ENCODE measurements at regions not wholly inside any gene's neighbourhood (a gene's known extent, or its start where the extent isn't known, plus 50 kb on each side); places are given as distances from the start of the nearest gene placed in this dataset.
"Not testable (repeated sequence)": the region's sequence is repeated elsewhere in the genome, so short reads cannot be mapped to it uniquely, and the experiment has no call there.

- no peak for DNase-seq
These were observed 421.5 kb upstream of the MEIS1 start for GRCh38 chr2:66013456-66013855.

DNA sequence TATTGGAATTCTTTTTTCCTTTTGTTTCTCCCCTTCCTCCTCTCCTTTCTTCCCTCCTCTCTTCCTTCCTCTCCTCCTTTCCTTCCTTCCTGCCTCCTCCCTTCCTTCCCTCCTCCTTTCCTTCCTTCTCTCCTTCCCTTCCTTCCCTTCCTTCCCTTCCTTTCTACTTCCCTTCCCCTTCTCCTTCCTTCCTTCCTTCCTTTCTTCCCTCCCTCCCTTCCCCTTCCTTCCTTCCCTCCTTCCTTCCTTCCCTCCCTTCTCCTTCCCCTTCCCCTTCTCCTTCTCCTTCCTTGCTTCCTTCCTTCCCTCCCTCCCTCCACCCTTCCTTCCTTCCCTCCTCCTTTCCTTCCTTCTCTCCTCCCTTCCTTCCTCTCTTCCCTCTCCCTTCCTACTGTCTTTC is 431.0 kb upstream of the MEIS1 start:
- DNase-seq: no peak

- DNase-seq: no peak
These were observed 433.4 kb upstream of the MEIS1 start for GRCh38 chr2:66001538-66001937.

DNA sequence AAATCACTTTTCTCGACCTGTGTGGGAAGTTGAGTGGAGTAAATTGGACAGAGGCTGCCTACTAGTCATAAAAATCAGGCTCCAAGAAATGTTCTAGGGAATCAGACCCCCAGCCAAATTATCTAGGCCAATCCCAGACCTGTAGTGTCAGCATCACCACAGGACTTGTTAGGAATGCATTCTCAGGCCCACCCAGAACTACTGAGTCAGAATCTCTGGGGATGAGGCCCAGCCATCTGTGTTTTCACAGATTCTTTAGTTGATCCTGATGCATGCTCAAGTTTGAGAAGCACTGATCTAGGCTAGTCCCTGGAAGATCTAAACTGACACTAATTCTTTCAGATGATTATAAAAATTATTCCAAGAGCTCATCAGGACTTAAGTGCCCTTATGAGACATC is 434.0 kb upstream of the MEIS1 start:
- DNase-seq: no peak

- no peak for DNase-seq
These were observed 435.1 kb upstream of the MEIS1 start for GRCh38 chr2:65999796-66000195.

DNA sequence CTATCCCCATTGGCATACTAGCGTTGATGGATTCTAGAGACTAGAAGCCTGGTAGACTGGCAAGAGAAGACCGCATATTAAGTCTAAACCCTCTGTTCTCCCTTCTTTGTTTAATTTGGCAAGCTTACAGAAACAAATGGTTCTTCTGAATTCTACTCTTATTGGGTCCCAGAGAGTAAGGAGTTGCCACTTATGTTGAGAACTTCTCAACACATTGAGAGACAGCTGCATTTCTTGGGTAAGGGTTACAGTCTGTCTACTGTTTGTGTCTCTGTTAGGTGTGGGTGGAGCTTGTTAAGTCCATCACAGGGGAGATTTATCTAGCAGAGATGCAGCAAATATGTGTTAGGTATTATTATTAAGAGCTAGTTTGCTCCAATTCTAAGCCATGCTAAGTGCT is 435.8 kb upstream of the MEIS1 start:
- no peak for DNase-seq

GRCh38 chr2:65997961-65998360 is 437.0 kb upstream of the MEIS1 start:
- no peak for DNase-seq

- no peak for DNase-seq
These were observed 442.7 kb upstream of the MEIS1 start for GRCh38 chr2:65992198-65992554.

- no peak for DNase-seq
These were observed 443.3 kb upstream of the MEIS1 start for GRCh38 chr2:65991381-65992197.

DNA sequence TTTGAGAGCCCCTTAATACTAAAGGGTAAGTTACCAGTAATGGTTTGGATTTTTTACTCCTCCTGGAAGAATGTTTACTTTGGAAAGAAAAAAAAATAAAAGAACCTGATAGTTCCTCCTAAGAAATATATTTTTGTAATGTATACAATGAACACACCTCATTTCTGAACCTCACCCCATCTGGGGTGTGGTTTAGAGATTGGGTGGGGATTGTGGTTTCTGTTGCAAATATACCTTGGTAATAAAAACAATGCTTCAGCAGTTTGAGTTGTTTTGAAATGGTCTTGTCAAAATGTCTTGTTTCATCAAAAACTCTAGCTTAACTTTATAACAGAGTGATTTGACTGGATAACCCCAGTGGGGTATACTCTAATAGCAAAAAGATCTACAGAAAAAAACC is 448.9 kb upstream of the MEIS1 start:
- DNase-seq: no peak

- DNase-seq: no peak
These were observed 454.4 kb upstream of the MEIS1 start for GRCh38 chr2:65980531-65980930.

GRCh38 chr2:65979446-65979845 is 455.5 kb upstream of the MEIS1 start:
- DNase-seq: no peak

- DNase-seq: no peak
These were observed 460.7 kb upstream of the MEIS1 start for GRCh38 chr2:65974067-65974723.

GRCh38 chr2:65969161-65969560 is 465.8 kb upstream of the MEIS1 start:
- no peak for DNase-seq

DNA sequence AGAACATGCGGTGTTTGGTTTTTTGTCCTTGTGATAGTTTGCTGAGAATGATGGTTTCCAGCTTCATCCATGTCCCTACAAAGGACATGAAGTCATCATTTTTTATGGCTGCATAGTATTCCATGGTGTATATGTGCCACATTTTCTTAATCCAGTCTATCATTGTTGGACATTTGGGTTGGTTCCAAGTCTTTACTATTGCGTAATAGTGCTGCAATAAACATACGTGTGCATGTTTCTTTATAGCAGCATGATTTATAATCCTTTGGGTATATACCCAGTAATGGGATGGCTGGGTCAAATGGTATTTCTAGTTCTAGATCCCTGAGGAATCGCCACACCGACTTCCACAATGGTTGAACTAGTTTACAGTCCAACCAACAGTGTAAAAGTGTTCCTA is 471.6 kb upstream of the MEIS1 start:
- DNase-seq: not testable (repeated sequence)

DNA sequence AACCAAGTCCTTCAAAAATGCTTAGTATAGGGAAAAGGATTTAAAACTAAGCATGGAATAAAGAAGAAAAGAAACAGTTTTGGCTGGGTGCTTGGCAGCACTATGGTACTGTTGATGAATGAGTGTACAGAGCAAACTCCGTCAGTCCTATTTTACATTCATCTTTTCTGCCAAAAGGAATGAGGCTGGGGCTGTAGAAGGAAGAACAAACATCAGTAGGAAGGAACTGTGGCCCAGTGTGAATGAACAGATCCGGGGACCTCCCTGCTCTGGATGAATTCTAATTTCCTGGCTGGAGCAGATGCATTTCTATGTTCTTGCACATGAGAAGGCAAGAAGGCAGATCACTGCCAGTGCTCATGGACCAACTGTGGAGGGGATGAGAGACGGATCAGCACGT is 474.0 kb upstream of the MEIS1 start:
- no peak for DNase-seq

DNA sequence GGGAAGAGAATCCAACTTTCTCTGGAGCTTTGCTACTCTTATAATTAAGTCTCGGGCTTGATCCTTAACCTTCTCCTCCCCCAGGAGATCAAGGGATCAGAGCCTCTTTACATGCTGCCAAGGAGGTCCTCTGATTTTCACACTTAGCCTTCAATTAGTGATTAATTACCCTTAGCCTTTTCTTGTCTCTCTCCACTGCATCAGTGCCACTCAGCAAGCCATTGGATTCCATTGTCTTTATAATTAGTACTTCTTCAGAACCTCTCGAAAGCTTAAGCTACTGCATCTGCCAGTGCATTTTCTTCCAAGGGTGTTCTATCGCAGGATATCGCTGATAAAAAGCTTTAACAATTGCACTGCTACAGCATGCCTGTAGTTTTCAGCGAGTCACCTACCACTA is 477.0 kb upstream of the MEIS1 start:
- DNase-seq: no peak

- DNase-seq: no peak
These were observed 477.5 kb upstream of the MEIS1 start for GRCh38 chr2:65957454-65957853.

DNA sequence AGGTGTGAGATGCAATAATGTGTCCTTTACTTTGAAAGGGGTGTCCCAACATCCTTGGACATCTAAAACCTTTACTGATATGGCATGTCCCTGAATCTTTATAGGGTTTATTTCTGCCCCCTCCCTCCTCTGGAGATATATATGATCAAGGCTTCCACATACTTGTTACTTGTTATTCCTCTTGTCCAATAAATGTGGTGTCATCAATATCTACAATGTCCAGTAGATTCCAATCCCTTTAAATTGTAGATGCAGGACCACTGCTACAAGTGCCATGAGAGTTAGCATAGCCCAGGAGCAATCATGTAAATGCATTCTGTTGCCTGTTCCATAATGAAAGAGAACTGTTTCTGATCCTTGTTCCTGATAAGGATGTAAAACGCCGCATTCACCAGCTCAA is 479.7 kb upstream of the MEIS1 start:
- no peak for DNase-seq

DNA sequence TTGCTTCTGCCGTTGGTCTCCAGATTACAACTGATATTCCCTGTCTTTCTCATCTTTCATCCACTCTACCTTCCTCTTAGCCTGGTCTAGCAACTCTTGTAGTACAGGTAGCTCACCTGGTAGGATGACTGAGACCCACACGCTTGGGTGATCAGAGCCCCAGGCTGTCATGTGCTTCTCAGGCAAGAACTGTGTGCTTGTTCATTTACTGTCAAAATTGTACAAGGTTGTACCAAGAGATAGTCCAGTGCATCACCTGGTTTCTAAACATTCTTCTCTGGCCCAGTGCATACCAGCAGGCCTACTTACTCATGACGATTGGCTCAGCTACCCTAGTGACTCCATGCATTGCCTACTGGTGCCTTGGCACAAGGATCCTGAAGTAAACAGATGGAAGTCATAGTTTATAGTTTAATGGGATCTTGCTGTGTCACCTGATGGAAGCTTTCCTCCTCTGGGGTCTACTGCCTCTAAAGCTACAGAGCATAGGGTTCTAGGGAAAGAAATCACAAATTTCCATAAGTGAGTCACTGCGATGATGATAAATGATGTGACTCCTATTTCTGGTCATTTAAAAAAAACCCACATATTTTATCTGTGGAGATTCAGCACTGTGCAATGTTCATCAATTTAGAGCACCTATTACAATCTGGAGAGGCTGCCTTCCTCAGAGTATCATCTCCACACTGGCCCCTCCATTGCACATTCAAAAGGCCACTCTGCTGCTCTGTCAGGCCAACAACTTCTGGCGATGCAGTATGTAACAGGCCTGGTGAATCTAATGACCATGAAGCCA is 481.8 kb upstream of the MEIS1 start:
- no peak for DNase-seq

- no peak for DNase-seq
These were observed 490.7 kb upstream of the MEIS1 start for GRCh38 chr2:65944213-65944612.

DNA sequence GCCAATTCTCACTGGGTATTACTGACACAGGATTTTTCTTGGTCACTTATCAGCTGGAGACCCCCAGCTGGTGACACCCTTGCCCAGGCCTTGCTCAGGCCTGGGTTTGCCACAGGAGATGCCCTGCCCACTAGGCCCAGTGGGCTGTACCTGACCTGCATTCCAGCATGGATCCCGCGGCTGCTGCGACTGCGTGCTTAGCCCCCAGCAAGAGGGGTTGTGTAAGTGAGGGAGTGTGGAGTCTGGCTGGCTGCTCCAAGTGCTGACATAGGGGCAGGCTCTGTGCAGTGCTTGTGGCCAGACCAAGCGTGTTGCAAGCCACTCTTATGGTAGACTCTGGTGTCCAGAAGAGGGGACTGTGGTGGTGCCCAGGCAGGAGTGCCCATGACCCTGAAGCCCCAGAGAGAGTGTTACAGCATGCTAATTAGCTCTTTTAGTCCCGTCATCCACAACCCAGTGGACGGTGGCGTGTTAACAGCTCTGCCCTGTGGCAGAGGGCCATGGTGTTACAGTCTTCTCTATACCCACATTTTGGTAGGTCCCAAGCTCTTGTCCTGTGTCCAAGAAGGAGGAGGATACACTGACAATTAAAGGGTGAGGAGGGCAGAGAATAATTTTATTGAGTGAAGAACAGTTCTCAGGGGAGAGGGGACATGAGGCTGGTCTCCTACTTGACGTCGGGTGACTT is 491.7 kb upstream of the MEIS1 start:
- DNase-seq: no peak

DNA sequence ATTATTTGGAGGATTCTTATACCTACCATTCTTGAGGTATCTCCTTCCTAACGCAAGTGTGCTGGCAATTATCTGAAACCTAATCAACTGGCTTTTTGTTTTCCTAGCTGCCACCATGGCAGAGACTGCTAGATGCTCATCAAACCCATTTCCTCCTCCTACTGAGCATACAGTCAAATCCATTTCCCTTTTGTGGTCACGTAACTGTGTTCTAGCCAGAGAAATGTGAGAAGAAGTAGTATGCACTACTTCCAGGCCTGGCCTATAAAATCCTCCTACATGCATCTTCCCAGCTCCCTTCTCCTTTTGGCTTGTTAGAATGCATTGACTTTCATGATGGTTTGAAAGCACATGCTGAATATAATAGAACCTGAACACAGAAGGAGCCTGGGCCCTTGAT is 494.1 kb upstream of the MEIS1 start:
- DNase-seq: no peak

All from stimulated activated CD4-positive, alpha-beta T cell treated with anti-CD3 and anti-CD28 coated beads, Interleukin-15, amount 100 ng/mL, for 24 hours (primary cell).